ENCODE measurements at regions not wholly inside any gene's neighbourhood (a gene's known extent, or its start where the extent isn't known, plus 50 kb on each side); places are given as distances from the start of the nearest gene placed in this dataset.

DNA sequence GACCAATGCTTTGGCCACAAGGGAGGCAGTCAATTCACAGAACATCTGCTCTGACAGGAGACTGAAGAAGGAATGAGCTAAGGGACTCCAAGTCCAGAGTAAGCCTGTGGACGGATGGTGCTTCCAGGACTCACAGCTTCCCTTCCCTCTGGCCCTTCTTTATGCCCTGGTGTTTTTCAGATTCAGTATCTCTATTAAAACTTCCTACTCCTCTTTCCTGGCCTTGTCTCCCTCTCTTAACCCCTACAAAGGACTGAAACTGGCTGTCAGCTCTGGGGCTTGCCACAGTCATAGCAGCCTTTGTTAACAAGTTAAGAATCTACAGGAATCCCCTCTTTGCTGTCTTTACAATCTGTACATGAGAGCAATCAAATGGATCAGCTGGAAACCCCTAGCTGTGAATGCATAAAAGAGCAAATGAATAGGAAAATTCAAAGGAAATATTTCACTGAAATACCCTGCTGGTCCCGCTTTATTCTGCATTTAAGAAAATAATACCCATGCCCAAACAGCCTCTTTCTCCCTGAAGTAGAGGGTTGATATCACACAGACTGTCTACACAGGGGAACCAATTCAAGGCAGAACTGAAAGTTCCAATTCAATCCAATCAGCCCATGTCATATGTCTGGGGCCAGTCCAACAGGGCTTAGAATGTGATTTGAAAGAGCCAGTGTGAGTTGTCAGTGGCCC lies 192.3 kb downstream of the MZT1 start:
- no peak for DNase-seq
- TF ChIP-seq, protein P1, sequence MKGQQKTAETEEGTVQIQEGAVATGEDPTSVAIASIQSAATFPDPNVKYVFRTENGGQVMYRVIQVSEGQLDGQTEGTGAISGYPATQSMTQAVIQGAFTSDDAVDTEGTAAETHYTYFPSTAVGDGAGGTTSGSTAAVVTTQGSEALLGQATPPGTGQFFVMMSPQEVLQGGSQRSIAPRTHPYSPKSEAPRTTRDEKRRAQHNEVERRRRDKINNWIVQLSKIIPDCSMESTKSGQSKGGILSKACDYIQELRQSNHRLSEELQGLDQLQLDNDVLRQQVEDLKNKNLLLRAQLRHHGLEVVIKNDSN (IDR thresholded peaks at IDR 0.05; ENCODE audit: borderline replicate concordance, low read depth): no peak
- TF ChIP-seq NFIC (IDR thresholded peaks at IDR 0.05; ENCODE audit: borderline replicate concordance) (no peak), MEF2A (IDR thresholded peaks at IDR 0.05; ENCODE audit: borderline replicate concordance, low read depth) (no peak), RCOR1 (IDR thresholded peaks at IDR 0.05; ENCODE audit: low read length) (no peak), TCF12 (IDR thresholded peaks at IDR 0.05) (no peak), SMC3 (IDR thresholded peaks at IDR 0.05; ENCODE audit: low read depth, low read length) (no peak), FOSL2 (IDR thresholded peaks at IDR 0.05; ENCODE audit: borderline replicate concordance, low read depth) (no peak), RAD21 (IDR thresholded peaks at IDR 0.05; ENCODE audit: low read length) (no peak)
- TF ChIP-seq, protein P2, sequence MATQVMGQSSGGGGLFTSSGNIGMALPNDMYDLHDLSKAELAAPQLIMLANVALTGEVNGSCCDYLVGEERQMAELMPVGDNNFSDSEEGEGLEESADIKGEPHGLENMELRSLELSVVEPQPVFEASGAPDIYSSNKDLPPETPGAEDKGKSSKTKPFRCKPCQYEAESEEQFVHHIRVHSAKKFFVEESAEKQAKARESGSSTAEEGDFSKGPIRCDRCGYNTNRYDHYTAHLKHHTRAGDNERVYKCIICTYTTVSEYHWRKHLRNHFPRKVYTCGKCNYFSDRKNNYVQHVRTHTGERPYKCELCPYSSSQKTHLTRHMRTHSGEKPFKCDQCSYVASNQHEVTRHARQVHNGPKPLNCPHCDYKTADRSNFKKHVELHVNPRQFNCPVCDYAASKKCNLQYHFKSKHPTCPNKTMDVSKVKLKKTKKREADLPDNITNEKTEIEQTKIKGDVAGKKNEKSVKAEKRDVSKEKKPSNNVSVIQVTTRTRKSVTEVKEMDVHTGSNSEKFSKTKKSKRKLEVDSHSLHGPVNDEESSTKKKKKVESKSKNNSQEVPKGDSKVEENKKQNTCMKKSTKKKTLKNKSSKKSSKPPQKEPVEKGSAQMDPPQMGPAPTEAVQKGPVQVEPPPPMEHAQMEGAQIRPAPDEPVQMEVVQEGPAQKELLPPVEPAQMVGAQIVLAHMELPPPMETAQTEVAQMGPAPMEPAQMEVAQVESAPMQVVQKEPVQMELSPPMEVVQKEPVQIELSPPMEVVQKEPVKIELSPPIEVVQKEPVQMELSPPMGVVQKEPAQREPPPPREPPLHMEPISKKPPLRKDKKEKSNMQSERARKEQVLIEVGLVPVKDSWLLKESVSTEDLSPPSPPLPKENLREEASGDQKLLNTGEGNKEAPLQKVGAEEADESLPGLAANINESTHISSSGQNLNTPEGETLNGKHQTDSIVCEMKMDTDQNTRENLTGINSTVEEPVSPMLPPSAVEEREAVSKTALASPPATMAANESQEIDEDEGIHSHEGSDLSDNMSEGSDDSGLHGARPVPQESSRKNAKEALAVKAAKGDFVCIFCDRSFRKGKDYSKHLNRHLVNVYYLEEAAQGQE (IDR thresholded peaks at IDR 0.05; ENCODE audit: low read depth, low read length): no peak
- TF ChIP-seq, protein P3, sequence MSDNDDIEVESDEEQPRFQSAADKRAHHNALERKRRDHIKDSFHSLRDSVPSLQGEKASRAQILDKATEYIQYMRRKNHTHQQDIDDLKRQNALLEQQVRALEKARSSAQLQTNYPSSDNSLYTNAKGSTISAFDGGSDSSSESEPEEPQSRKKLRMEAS (IDR thresholded peaks at IDR 0.05; ENCODE audit: low read depth): no peak
- TF ChIP-seq, protein P4, sequence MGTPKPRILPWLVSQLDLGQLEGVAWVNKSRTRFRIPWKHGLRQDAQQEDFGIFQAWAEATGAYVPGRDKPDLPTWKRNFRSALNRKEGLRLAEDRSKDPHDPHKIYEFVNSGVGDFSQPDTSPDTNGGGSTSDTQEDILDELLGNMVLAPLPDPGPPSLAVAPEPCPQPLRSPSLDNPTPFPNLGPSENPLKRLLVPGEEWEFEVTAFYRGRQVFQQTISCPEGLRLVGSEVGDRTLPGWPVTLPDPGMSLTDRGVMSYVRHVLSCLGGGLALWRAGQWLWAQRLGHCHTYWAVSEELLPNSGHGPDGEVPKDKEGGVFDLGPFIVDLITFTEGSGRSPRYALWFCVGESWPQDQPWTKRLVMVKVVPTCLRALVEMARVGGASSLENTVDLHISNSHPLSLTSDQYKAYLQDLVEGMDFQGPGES (IDR thresholded peaks at IDR 0.05; ENCODE audit: low read depth, low read length): no peak
- ChIA-PET CTCF (interaction anchor here (1.5 kb wide), 1 partner anchor 12 kb away, joined by 4 read pairs; no protein-coding TSS in a partner anchor), POLR2A (no interaction called here)
- Histone ChIP-seq H3K9me3 (no peaks in the 10 kb centered on the region), H3K4me3 (ENCODE audit: low read depth in 2 of 2, low read length in 1 of 2) (no peak overlapping the region), H3K9ac (no peak overlapping the region), H2AFZ (ENCODE audit: low read depth) (no peak overlapping the region), H4K20me1 (ENCODE audit: insufficient read depth) (no peaks in the 10 kb centered on the region), H3K27ac (ENCODE audit: low read depth in 2 of 2, low read length in 1 of 2) (no peak overlapping the region), H3K27me3 (ENCODE audit: insufficient read depth) (no peaks in the 10 kb centered on the region), H3K36me3 (replicated peaks in 1 of 2; ENCODE audit: control insufficient read depth in 1 of 2, insufficient read depth in 2 of 2, low read length in 1 of 2) (no peaks in the 10 kb centered on the region), H3K9me2 (no peaks in the 10 kb centered on the region), H3K4me2 (no peak overlapping the region), H3K4me1 (ENCODE audit: control insufficient read depth in 1 of 2, insufficient read depth in 2 of 2, low read depth in 1 of 2, low read length in 1 of 2) (peaks cover 4% of the 10 kb centered on the region in 2 experiments; a peak in 2 of 4 replicates), H3F3A (replicated peaks; ENCODE audit: insufficient read depth) (no peaks in the 10 kb centered on the region), H3K79me2 (ENCODE audit: insufficient read depth) (no peaks in the 10 kb centered on the region)
- WGBS (ENCODE audit: low lambda C conversion rate): 77% methylated on average over 2 of the region's 2 CpGs

Data from SK-N-SH (cell line).